Midbrain (tissue), 1 donor: ENCODE measurements at regions not wholly inside any gene's neighbourhood (a gene's known extent, or its start where the extent isn't known, plus 50 kb on each side); places are given as distances from the start of the nearest gene placed in this dataset.
A peak's percentile ranks its signal among the peaks of the same experiment; 100 is the strongest.
"Not testable (repeated sequence)": the region's sequence is repeated elsewhere in the genome, so short reads cannot be mapped to it uniquely, and the experiment has no call there.

ENCODE experiments used
- DNase-seq: peaks from one replicate; lab custom pipeline; 2025; lab: John Stamatoyannopoulos, UW

GRCh38 chr6:158920311-158920905 is 79.6 kb downstream of the RSPH3 start:
- no peak for DNase-seq

GRCh38 chr6:158919865-158920264 is 80.1 kb downstream of the RSPH3 start:
- no peak for DNase-seq

- no peak for DNase-seq
Observed at GRCh38 chr6:158916617-158917016, 83.4 kb downstream of the RSPH3 start.

GRCh38 chr6:158914923-158915322 is 85.1 kb downstream of the RSPH3 start:
- DNase-seq: no peak

GRCh38 chr6:158913580-158913979 is 86.4 kb downstream of the RSPH3 start:
- no peak for DNase-seq

- DNase-seq: no peak
Observed at GRCh38 chr6:158912655-158913054, 87.3 kb downstream of the RSPH3 start.

- no peak for DNase-seq
Observed at GRCh38 chr6:158911746-158912480, 88.1 kb downstream of the RSPH3 start.

- DNase-seq: peak; percentile 37
Observed at GRCh38 chr6:158910484-158911440, 89.2 kb downstream of the RSPH3 start.

GRCh38 chr6:158909938-158910337 is 90.1 kb downstream of the RSPH3 start:
- no peak for DNase-seq

- DNase-seq: no peak
Observed at GRCh38 chr6:158908606-158909005, 89.4 kb upstream of the EZR start.

- DNase-seq: no peak
Observed at GRCh38 chr6:158907931-158908330, 88.8 kb upstream of the EZR start.

- no peak for DNase-seq
Observed at GRCh38 chr6:158906926-158907325, 87.8 kb upstream of the EZR start.

- no peak for DNase-seq
Observed at GRCh38 chr6:158905277-158905676, 86.1 kb upstream of the EZR start.

GRCh38 chr6:158903801-158904200 is 84.6 kb upstream of the EZR start:
- DNase-seq: no peak

GRCh38 chr6:158900663-158901312 is 81.6 kb upstream of the EZR start:
- no peak for DNase-seq

- no peak for DNase-seq
Observed at GRCh38 chr6:158897236-158897635, 78.1 kb upstream of the EZR start.

- DNase-seq: no peak
Observed at GRCh38 chr6:158895661-158896060, 76.5 kb upstream of the EZR start.

- DNase-seq: no peak
Observed at GRCh38 chr6:158894193-158894592, 75.0 kb upstream of the EZR start.

- DNase-seq: no peak
Observed at GRCh38 chr6:158892266-158892665, 73.1 kb upstream of the EZR start.

- not testable (repeated sequence) for DNase-seq
Observed at GRCh38 chr6:158891560-158891959, 72.4 kb upstream of the EZR start.

GRCh38 chr6:158888171-158888570 is 69.0 kb upstream of the EZR start:
- DNase-seq: not testable (repeated sequence)

- DNase-seq: not testable (repeated sequence)
Observed at GRCh38 chr6:158886346-158886977, 67.3 kb upstream of the EZR start.
